Lung (tissue), 11 donors: ENCODE measurements at regions not wholly inside any gene's neighbourhood (a gene's known extent, or its start where the extent isn't known, plus 50 kb on each side); places are given as distances from the start of the nearest gene placed in this dataset.

Source experiments
- ATAC-seq: fragments of 200-7000 bp; cut with Tn5 transposase; one replicate; pipeline ENCODE4 v1.9.1; 2020; ENCODE audit warnings: moderate number of reproducible peaks; ENCODE audit not compliant: insufficient read depth, low FRiP score
- DNase-seq, 3 donors: peaks; one replicate each; pipeline ENCODE4 v3.0.0-alpha.2; 2013 to 2017
- H3K27ac ChIP-seq, 2 donors: one replicate each; pipeline ENCODE4 v1.5.1; 2013; ENCODE audit warnings: mild to moderate bottlenecking in 2 of 2, moderate library complexity in 2 of 2, control low read depth in 1 of 2, inconsistent platforms in 1 of 2, low read depth in 1 of 2, low read length in 1 of 2
- H3K27me3 ChIP-seq, 3 donors: one replicate each; pipeline ENCODE4 v1.5.1; 2013; ENCODE audit warnings: low read length in 2 of 3; ENCODE audit not compliant: control insufficient read depth in 3 of 3, insufficient read depth in 3 of 3
- H3K36me3 ChIP-seq, 4 donors: one replicate each; pipeline ENCODE4 v1.5.1; 2013; ENCODE audit warnings: low read length in 4 of 4, mild to moderate bottlenecking in 1 of 4, moderate library complexity in 1 of 4; ENCODE audit not compliant: control insufficient read depth in 4 of 4, insufficient read depth in 4 of 4
- H3K4me1 ChIP-seq, 5 donors: one replicate each; pipeline ENCODE4 v1.5.1; 2013; ENCODE audit warnings: low read length in 5 of 5, mild to moderate bottlenecking in 2 of 5, moderate library complexity in 1 of 5; ENCODE audit not compliant: control insufficient read depth in 5 of 5, insufficient read depth in 5 of 5
- H3K4me3 ChIP-seq: one replicate; pipeline ENCODE4 v1.5.1; 2013; ENCODE audit warnings: mild to moderate bottlenecking, control low read depth, moderate library complexity
- H3K9ac ChIP-seq, 2 donors: one replicate each; pipeline ENCODE4 v1.5.1; 2013; ENCODE audit warnings: low read length in 2 of 2, control low read depth in 1 of 2; ENCODE audit not compliant: insufficient read depth in 1 of 2
- H3K9me3 ChIP-seq, 4 donors: one replicate each; pipeline ENCODE4 v1.5.1; 2013; ENCODE audit warnings: low read length in 3 of 4, mild to moderate bottlenecking in 1 of 4, moderate library complexity in 1 of 4; ENCODE audit not compliant: control insufficient read depth in 4 of 4, insufficient read depth in 3 of 4
- WGBS, 2 donors: extraction: QIAGEN DNeasy Blood & Tissue Kit; methylation state at CpG; one replicate each; pipeline ENCODE4 v1.1.7; 2013; 5-methylcytosine and 5-hydroxymethylcytosine counted together
- TF ChIP-seq, protein P1 (sequence below): IDR thresholded peaks from 2 replicates; pipeline ENCODE4 v1.5.1; 2012; ENCODE audit warnings: mild to moderate bottlenecking; ENCODE audit errors: control extremely low read depth, extremely low read depth
- donor health status: control.
- donor health status: control.
- donor health status: Bipolar disorder and iron deficiency.
- donor health status: healthy.
- donor health status: DM: yes; HTN: yes; CAD: no.

DNA sequence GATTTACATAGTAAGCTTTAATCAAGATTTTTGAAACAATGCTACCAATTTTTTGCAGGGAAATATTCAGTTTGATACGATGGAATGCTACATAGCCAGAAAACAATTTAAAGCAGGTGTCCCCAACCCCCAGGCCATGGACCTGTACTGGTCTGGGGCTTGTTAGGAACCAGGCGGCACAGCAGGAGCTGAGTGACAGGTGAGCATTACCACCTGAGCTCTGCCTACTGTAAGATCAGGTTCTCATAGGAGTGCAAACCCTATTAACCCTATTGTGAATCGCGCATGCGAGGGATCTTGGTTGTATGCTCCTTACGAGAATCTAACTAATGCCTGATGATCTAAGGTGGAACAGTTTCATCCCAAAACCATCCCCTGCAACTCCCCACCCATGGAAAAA, 322.6 kb upstream of the NECTIN3 start:
- Histone ChIP-seq H3K4me3 (no peak overlapping the region), H3K9me3 (peaks cover 0 to 5% (median 2%) of the 10 kb centered on the region in 4 donors), H3K36me3 (no peaks in the 10 kb centered on the region), H3K27me3 (no peaks in the 10 kb centered on the region), H3K4me1 (no peaks in the 10 kb centered on the region), H3K9ac (no peak overlapping the region), H3K27ac (no peak overlapping the region)
- TF ChIP-seq, protein P1, sequence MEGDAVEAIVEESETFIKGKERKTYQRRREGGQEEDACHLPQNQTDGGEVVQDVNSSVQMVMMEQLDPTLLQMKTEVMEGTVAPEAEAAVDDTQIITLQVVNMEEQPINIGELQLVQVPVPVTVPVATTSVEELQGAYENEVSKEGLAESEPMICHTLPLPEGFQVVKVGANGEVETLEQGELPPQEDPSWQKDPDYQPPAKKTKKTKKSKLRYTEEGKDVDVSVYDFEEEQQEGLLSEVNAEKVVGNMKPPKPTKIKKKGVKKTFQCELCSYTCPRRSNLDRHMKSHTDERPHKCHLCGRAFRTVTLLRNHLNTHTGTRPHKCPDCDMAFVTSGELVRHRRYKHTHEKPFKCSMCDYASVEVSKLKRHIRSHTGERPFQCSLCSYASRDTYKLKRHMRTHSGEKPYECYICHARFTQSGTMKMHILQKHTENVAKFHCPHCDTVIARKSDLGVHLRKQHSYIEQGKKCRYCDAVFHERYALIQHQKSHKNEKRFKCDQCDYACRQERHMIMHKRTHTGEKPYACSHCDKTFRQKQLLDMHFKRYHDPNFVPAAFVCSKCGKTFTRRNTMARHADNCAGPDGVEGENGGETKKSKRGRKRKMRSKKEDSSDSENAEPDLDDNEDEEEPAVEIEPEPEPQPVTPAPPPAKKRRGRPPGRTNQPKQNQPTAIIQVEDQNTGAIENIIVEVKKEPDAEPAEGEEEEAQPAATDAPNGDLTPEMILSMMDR = no peak
- DNase-seq (no peak), ATAC-seq (no peak)
- WGBS, 2 donors = 92 to 95% methylated on average over 6 of the region's 6 CpGs

DNA sequence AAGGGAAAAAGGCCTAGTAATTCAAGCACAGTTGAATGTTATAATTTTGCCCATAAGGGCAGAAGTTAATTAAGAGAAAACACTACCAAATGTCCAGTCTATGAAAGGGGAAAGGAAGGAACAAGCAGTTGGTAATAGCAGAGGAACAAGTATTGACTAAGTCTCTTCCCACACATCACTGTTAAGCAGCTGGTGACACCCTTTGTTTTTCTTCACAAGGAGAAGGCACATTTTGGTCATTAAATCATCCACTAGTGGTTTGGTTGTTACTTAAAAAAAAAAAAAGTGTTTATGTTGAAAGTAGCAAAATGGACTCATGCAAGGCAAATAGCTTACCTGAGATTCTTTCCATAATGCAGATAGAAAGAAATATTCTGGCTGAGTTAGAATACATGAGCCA, 321.4 kb upstream of the NECTIN3 start:
- Histone ChIP-seq H3K27ac (no peak overlapping the region), H3K4me3 (no peak overlapping the region), H3K36me3 (no peaks in the 10 kb centered on the region), H3K4me1 (no peaks in the 10 kb centered on the region), H3K9me3 (peaks cover 0 to 5% (median 2%) of the 10 kb centered on the region in 4 donors), H3K9ac (no peak overlapping the region), H3K27me3 (no peaks in the 10 kb centered on the region)
- TF ChIP-seq, protein P1 = no peak
- no peak for ATAC-seq
- no peak for DNase-seq

DNA sequence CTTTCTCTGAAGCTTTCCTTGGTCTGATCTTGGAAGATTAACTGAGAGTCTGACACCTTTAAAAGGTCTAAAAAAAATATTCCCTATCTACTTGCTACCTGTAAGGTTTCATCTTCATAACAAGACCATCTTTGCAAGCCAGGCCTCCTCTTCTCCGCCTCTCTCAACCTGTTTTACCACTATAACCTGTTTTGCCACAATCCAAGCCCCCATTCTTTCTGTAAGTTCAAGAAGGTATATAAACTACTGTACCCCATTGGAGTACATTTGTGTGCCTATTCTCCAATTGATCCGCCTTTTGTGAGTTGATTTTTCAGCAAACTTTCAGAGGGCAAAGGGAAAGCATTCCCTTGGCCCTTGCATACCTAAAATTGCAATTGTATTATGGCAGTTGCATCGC, 319.3 kb upstream of the NECTIN3 start:
- 82 to 84% methylated on average over 3 of the region's 3 CpGs for WGBS, 2 donors
- no peak overlapping the region for H3K27ac ChIP-seq
- H3K27me3 ChIP-seq = no peaks in the 10 kb centered on the region
- no peak for ATAC-seq
- no peaks in the 10 kb centered on the region for H3K4me1 ChIP-seq
- TF ChIP-seq, protein P1 = no peak
- no peak overlapping the region for H3K4me3 ChIP-seq
- H3K9ac ChIP-seq = no peak overlapping the region
- H3K9me3 ChIP-seq = no peaks in the 10 kb centered on the region
- no peak for DNase-seq
- H3K36me3 ChIP-seq = no peaks in the 10 kb centered on the region

DNA sequence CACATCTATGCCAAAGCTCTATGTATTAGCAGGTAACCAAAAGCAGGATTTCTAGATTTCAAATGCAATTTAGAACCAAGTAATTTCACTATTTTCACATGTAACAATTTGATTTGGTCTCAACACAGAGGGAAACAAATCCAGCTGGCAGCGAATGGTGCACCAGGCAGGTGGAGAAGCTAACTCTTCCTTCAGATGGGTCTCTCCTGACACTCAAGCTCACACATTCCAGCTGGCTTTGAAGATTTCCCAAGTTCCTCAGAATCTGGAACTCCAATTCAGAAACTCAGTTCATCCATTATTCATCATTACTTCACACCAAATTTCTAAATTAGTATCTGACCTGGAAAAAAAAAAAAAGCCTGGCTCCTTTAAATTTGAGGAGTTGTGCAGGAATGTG, 318.1 kb upstream of the NECTIN3 start:
- Histone ChIP-seq H3K27ac (no peak overlapping the region), H3K36me3 (no peaks in the 10 kb centered on the region), H3K4me3 (no peak overlapping the region), H3K9ac (no peak overlapping the region), H3K4me1 (no peaks in the 10 kb centered on the region), H3K9me3 (no peaks in the 10 kb centered on the region), H3K27me3 (no peaks in the 10 kb centered on the region)
- ATAC-seq = no peak
- WGBS, 2 donors = 89 to 93% methylated on average over 1 of the region's 1 CpG
- DNase-seq = no peak
- TF ChIP-seq, protein P1 = no peak
